ENCODE measurements at regions not wholly inside any gene's neighbourhood (a gene's known extent, or its start where the extent isn't known, plus 50 kb on each side); places are given as distances from the start of the nearest gene placed in this dataset.

DNA sequence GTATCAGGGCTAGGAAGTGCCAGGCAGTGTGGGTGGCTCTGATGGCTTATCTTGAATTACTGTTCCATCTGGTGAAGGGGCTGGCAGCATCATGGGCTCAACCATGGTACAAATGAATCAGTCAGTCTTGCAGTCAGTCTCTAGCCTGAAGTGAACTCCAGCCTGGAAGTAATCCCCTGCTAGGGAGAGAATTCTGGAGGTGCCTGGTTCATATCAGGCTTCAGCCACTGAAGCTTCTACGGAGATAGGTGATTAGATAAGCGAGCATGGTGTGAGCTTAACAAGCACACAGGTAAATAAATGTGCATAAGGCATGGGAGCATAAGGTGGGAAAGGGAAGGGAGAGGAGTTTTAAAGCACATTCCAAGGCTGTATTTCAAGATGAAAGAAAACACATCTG lies 541.7 kb downstream of the MBD2 start:
- TF ChIP-seq EZH2 (IDR thresholded peaks at IDR 0.05; ENCODE audit: low read length, unreplicated experiment) = no peak
- no peak for TF ChIP-seq CTCF (conservative IDR thresholded peaks at IDR 0.05; ENCODE audit: low read depth, low read length)
- TF ChIP-seq EZH2phosphoT487 (IDR thresholded peaks at IDR 0.05; ENCODE audit: borderline replicate concordance, low read length) = no peak

Measured in PC-3 (cell line).